Sigmoid colon (tissue), 6 donors: ENCODE measurements at regions not wholly inside any gene's neighbourhood (a gene's known extent, or its start where the extent isn't known, plus 50 kb on each side); places are given as distances from the start of the nearest gene placed in this dataset.
A peak's percentile ranks its signal among the peaks of the same experiment; 100 is the strongest.

ENCODE experiments used
- DNase-seq: peaks from one replicate; pipeline ENCODE4 v3.0.0-alpha.2; 2019
- H3K27ac ChIP-seq, 4 donors: fragments of 200-600 bp; sonication (generic); one replicate each; pipeline ENCODE4 v1.5.1; 2016 to 2019; ENCODE audit warnings: mild to moderate bottlenecking in 1 of 4
- H3K27me3 ChIP-seq, 3 donors: fragments of 200-600 bp; sonication (generic); one replicate each; pipeline ENCODE4 v1.5.1; 2019; ENCODE audit warnings: mild to moderate bottlenecking in 1 of 3
- H3K36me3 ChIP-seq, 4 donors: fragments of 200-600 bp; sonication (generic); one replicate each; pipeline ENCODE4 v1.5.1; 2016 to 2019
- H3K4me1 ChIP-seq, 4 donors: fragments of 200-600 bp; sonication (generic); one replicate each; pipeline ENCODE4 v1.5.1; 2017 to 2019
- H3K4me3 ChIP-seq, 4 donors: fragments of 200-600 bp; sonication (generic); one replicate each; pipeline ENCODE4 v1.5.1; 2017 to 2019; ENCODE audit warnings: mild to moderate bottlenecking in 2 of 4, moderate library complexity in 1 of 4
- H3K9me3 ChIP-seq, 4 donors: fragments of 200-600 bp in 3 of 4; sonication (generic) in 3 of 4; one replicate each; pipeline versions ENCODE4 v1.5.1 to v1.6.1; 2013 to 2019
- EP300 ChIP-seq, 4 donors: sonication (generic); formaldehyde crosslinking; IDR thresholded peaks; one replicate each; pipeline ENCODE4 v1.6.1; 2017; ENCODE audit warnings: antibody characterized with exemption in 4 of 4
- POLR2A ChIP-seq, 2 donors: fragments of 450-650 bp; IDR thresholded peaks; one replicate each; pipeline ENCODE4 v1.6.1; 2016; ENCODE audit warnings: antibody characterized with exemption in 2 of 2, mild to moderate bottlenecking in 2 of 2, moderate library complexity in 2 of 2
- POLR2AphosphoS5 ChIP-seq, 4 donors: sonication (generic); formaldehyde crosslinking; IDR thresholded peaks; one replicate each; pipeline ENCODE4 v1.6.1; 2017; ENCODE audit warnings: antibody characterized with exemption in 4 of 4
- WGBS, 2 donors: extraction: QIAGEN DNeasy Blood & Tissue Kit; methylation state at CpG; one replicate each; pipeline ENCODE4 v1.1.7; 2013; 5-methylcytosine and 5-hydroxymethylcytosine counted together
- intact Hi-C: fragments of 100-400 bp; cut with DNase I; formaldehyde crosslinking; loops from one replicate; pipeline ENCODE4 v1.15.1; 2023
- TF ChIP-seq, protein P1 (sequence below), 4 experiments: fragments of 450-650 bp in 3 of 4; fragments of 200-600 bp in 1 of 4; IDR thresholded peaks; one replicate each; pipeline ENCODE4 v1.5.1; 2016 to 2019; ENCODE audit warnings: antibody characterized with exemption in 4 of 4, mild to moderate bottlenecking in 3 of 4, moderate library complexity in 2 of 4
- donor health status: healthy with polysubstance abuse.
- donor health status: healthy.

DNA sequence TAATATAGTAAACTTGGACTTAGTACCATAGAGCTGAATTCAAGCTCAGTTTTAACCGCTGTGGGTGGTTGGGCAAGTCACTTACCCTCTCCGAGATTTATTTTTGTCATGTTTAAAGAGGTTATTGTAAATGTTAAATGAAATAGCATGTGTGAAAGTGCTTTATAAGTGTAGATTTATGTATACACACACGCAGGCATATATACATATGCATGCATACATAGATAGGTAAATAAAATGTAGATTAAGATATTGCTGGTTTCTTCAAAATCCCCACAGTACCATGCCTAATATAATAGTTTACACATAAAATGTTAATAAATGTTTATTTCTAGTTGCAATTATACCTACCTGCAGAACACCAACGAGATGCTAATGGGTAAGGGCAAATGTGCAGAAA lies 164.5 kb upstream of the EGFLAM start:
- WGBS, 2 donors, result 60 to 71% methylated on average over 4 of the region's 4 CpGs
- Histone ChIP-seq H3K4me1 (peaks cover 0 to 18% (median 0%) of the 10 kb centered on the region in 4 donors), H3K27me3 (no peaks in the 10 kb centered on the region), H3K9me3 (no peaks in the 10 kb centered on the region), H3K4me3 (no peak overlapping the region), H3K36me3 (no peaks in the 10 kb centered on the region), H3K27ac (no peak overlapping the region)
- DNase-seq, result no peak
- intact Hi-C loops, result no loop called here
- TF ChIP-seq POLR2AphosphoS5 (IDR thresholded peaks at IDR 0.05) (no peak), EP300 (IDR thresholded peaks at IDR 0.05) (no peak), POLR2A (IDR thresholded peaks at IDR 0.05) (no peak)
- TF ChIP-seq, protein P1, sequence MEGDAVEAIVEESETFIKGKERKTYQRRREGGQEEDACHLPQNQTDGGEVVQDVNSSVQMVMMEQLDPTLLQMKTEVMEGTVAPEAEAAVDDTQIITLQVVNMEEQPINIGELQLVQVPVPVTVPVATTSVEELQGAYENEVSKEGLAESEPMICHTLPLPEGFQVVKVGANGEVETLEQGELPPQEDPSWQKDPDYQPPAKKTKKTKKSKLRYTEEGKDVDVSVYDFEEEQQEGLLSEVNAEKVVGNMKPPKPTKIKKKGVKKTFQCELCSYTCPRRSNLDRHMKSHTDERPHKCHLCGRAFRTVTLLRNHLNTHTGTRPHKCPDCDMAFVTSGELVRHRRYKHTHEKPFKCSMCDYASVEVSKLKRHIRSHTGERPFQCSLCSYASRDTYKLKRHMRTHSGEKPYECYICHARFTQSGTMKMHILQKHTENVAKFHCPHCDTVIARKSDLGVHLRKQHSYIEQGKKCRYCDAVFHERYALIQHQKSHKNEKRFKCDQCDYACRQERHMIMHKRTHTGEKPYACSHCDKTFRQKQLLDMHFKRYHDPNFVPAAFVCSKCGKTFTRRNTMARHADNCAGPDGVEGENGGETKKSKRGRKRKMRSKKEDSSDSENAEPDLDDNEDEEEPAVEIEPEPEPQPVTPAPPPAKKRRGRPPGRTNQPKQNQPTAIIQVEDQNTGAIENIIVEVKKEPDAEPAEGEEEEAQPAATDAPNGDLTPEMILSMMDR (IDR thresholded peaks at IDR 0.05), result no peak

DNA sequence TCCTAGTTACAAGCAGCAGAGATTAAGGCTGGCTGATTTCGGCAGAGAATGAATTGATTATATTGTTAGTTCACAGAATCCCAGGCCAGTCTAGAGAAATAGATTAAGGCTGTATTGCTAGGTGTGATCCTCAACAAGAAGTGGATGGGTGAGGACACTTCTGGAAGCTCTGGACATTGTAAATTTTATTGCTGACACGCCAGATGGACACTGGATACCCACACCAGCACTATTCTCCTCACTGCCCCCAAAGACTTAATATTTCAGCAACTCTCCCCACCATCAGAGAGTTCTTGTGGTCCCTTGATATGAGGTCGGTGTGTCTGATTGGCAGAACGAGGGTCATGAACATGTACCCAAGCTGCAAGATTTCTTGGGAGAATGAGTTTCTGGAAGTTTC lies 171.6 kb upstream of the EGFLAM start:
- Histone ChIP-seq H3K36me3 (no peaks in the 10 kb centered on the region), H3K4me3 (no peak overlapping the region), H3K9me3 (no peaks in the 10 kb centered on the region), H3K27ac (no peak overlapping the region), H3K27me3 (no peaks in the 10 kb centered on the region), H3K4me1 (peaks cover 0 to 23% (median 6%) of the 10 kb centered on the region in 4 donors)
- WGBS, 2 donors, result 68 to 85% methylated on average over 4 of the region's 4 CpGs
- TF ChIP-seq POLR2A (IDR thresholded peaks at IDR 0.05) (no peak), EP300 (IDR thresholded peaks at IDR 0.05) (no peak), POLR2AphosphoS5 (IDR thresholded peaks at IDR 0.05) (no peak)
- TF ChIP-seq, protein P1 (IDR thresholded peaks at IDR 0.05), result no peak
- intact Hi-C loops, result no loop called here
- DNase-seq, result no peak

DNA sequence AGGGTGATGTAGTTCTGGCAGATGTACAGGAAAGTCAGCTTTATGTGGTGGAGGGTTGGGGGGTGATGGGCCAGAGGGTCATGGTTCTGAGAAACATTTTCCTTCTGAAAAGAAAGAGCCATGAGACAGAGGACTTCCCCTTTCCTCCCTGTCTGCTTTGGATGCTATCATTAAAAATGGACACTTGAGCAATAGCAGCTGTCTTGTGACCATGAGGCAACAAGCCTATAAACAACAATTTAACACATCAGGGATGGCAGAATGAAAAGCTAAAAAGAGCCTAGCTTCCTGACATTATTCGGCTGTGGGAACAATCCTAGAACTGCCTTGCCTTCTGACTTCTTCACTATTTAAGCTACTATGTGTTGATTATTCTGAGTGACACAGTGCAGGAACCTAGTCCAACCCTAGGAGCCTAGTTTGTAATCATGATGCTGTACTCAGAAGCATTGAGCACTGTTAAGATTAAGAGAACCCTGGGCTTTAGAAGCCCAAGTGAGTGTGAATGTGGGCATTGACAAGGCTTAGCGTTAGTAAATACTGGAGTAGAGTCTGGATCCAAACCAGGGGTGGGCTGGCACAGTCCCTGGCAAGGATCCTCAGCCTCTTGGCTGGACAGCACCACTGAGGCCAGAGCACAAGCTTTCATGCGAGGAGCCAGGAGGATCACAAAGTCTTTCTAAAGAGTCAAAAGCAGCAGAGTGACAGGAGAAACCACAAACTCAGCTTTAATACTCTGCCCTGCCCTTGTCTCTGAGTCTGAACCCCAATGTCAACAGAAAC lies 178.5 kb upstream of the EGFLAM start:
- TF ChIP-seq POLR2A (IDR thresholded peaks at IDR 0.05) (no peak), POLR2AphosphoS5 (IDR thresholded peaks at IDR 0.05) (peak in 1 of 4 donors; percentile 7), EP300 (IDR thresholded peaks at IDR 0.05) (no peak)
- TF ChIP-seq, protein P1 (IDR thresholded peaks at IDR 0.05), result no peak
- Histone ChIP-seq H3K9me3 (no peaks in the 10 kb centered on the region), H3K4me1 (no peaks in the 10 kb centered on the region), H3K27ac (no peak overlapping the region), H3K4me3 (no peak overlapping the region), H3K27me3 (no peaks in the 10 kb centered on the region), H3K36me3 (no peaks in the 10 kb centered on the region)
- intact Hi-C loops, result no loop called here
- no peak for DNase-seq
- WGBS, 2 donors, result 82 to 91% methylated on average over 3 of the region's 3 CpGs

DNA sequence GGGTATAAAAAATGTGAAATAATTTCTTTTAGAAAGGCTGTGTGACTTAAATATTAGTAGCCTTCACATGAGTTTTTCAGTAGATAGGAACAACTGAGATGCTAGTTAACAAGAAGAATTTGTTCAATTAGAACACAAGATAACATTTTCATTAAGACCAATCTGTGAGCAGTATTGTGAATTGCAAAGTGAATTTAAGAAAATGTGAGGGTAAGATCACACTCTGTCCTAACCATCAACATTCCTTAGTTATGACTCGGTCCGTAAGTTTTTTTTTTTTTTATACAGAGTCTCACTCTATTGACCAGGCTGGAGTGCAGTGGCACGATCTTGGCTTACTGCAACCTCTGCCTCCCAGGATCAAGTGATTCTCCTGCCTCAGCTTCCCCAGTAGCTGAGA lies 180.2 kb upstream of the EGFLAM start:
- TF ChIP-seq POLR2AphosphoS5 (IDR thresholded peaks at IDR 0.05) (no peak), POLR2A (IDR thresholded peaks at IDR 0.05) (no peak), EP300 (IDR thresholded peaks at IDR 0.05) (no peak)
- TF ChIP-seq, protein P1 (IDR thresholded peaks at IDR 0.05), result no peak
- no peaks in the 10 kb centered on the region for H3K27me3 ChIP-seq
- no peak for DNase-seq
- H3K27ac ChIP-seq, result no peak overlapping the region
- H3K4me3 ChIP-seq, result no peak overlapping the region
- WGBS, 2 donors, result 79 to 81% methylated on average over 3 of the region's 3 CpGs
- H3K4me1 ChIP-seq, result no peaks in the 10 kb centered on the region
- no peaks in the 10 kb centered on the region for H3K36me3 ChIP-seq
- no peaks in the 10 kb centered on the region for H3K9me3 ChIP-seq
- intact Hi-C loops, result no loop called here

DNA sequence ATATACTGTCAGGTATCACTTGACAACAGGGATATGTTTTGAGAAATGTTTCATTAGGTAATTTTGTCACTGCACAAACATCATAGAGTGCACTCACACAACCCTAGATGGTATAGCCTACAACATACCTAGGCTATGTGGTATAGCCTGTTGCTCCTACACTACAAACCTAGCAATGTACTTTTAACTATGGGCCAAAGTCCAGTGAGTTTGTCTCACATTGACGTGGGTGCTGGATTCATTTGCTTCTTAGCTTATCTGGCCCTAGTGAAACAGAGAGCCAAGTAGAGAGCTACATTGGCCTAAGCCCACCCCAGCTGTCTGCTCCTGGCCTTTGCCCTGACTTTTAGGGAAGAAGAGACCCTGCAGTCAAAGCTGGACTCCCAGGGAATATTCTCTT lies 180.7 kb upstream of the EGFLAM start:
- H3K4me3 ChIP-seq, result no peak overlapping the region
- no peaks in the 10 kb centered on the region for H3K36me3 ChIP-seq
- H3K27ac ChIP-seq, result no peak overlapping the region
- WGBS, 2 donors, result 13 to 65% methylated on average over 1 of the region's 1 CpG
- H3K27me3 ChIP-seq, result no peaks in the 10 kb centered on the region
- intact Hi-C loops, result no loop called here
- TF ChIP-seq POLR2A (IDR thresholded peaks at IDR 0.05), result no peak
- TF ChIP-seq, protein P1 (IDR thresholded peaks at IDR 0.05), result no peak
- TF ChIP-seq EP300 (IDR thresholded peaks at IDR 0.05), result no peak
- TF ChIP-seq POLR2AphosphoS5 (IDR thresholded peaks at IDR 0.05), result no peak
- no peaks in the 10 kb centered on the region for H3K9me3 ChIP-seq
- DNase-seq, result no peak
- no peaks in the 10 kb centered on the region for H3K4me1 ChIP-seq
